Peyer's patch (tissue), 4 donors: ENCODE measurements at regions not wholly inside any gene's neighbourhood (a gene's known extent, or its start where the extent isn't known, plus 50 kb on each side); places are given as distances from the start of the nearest gene placed in this dataset.

Experiments used
- POLR2A ChIP-seq, 2 donors: fragments of 450-650 bp; IDR thresholded peaks; one replicate each; pipeline ENCODE4 v1.5.1; 2017; ENCODE audit warnings: antibody characterized with exemption in 2 of 2, mild to moderate bottlenecking in 2 of 2, moderate library complexity in 2 of 2
- TF ChIP-seq, protein P1 (sequence below), 6 experiments: fragments of 450-650 bp in 4 of 6; fragments of 200-600 bp in 2 of 6; sonication (generic) in 1 of 6; IDR thresholded peaks; one replicate each; pipeline ENCODE4 v1.5.1; 2017 to 2019; ENCODE audit warnings: antibody characterized with exemption in 6 of 6, mild to moderate bottlenecking in 3 of 6, moderate library complexity in 1 of 6

GRCh38 chr4:34502086-34502485, 1742.2 kb downstream of the ARAP2 start:
- TF ChIP-seq, protein P1, sequence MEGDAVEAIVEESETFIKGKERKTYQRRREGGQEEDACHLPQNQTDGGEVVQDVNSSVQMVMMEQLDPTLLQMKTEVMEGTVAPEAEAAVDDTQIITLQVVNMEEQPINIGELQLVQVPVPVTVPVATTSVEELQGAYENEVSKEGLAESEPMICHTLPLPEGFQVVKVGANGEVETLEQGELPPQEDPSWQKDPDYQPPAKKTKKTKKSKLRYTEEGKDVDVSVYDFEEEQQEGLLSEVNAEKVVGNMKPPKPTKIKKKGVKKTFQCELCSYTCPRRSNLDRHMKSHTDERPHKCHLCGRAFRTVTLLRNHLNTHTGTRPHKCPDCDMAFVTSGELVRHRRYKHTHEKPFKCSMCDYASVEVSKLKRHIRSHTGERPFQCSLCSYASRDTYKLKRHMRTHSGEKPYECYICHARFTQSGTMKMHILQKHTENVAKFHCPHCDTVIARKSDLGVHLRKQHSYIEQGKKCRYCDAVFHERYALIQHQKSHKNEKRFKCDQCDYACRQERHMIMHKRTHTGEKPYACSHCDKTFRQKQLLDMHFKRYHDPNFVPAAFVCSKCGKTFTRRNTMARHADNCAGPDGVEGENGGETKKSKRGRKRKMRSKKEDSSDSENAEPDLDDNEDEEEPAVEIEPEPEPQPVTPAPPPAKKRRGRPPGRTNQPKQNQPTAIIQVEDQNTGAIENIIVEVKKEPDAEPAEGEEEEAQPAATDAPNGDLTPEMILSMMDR (IDR thresholded peaks at IDR 0.05): no peak
- no peak for TF ChIP-seq POLR2A (IDR thresholded peaks at IDR 0.05)
